IMR-90 (cell line): ENCODE measurements at regions not wholly inside any gene's neighbourhood (a gene's known extent, or its start where the extent isn't known, plus 50 kb on each side); places are given as distances from the start of the nearest gene placed in this dataset.

Experiments
- ATAC-seq: fragments of 200-7000 bp; cut with Tn5 transposase; 2 replicates; pipeline ENCODE4 v1.9.1; 2020; ENCODE audit warnings: low read depth, mild to moderate bottlenecking, moderate library complexity
- BruUV-seq: library from RNA; stranded (reverse); fragments of 400-500 nt; replicated peaks from 2 replicates; lab custom pipeline; 2021; lab: Mats Ljungman, UMichigan
- CTCF ChIA-PET: fragments of 300-600 bp; formaldehyde crosslinking; extraction: SDS; loops from one replicate; lab custom pipeline; 2021; ENCODE audit warnings: antibody characterized with exemption; lab: Yijun Ruan, JAX
- POLR2A ChIA-PET: fragments of 300-600 bp; sonication (Branson Sonifier 250); formaldehyde crosslinking; loops from one replicate; lab custom pipeline; 2022; ENCODE audit warnings: antibody characterized with exemption; ENCODE audit not compliant: unreplicated experiment; lab: Charles Lee
- DNase-seq: peaks from one replicate; pipeline ENCODE4 v3.0.0; 2013
- H2AFZ ChIP-seq: replicated peaks from 2 replicates; pipeline ENCODE3; 2013; ENCODE audit warnings: low read length, mild to moderate bottlenecking; ENCODE audit not compliant: poor library complexity
- H2AK5ac ChIP-seq: 2 replicates; pipeline ENCODE4 v1.6.1; 2013; ENCODE audit warnings: low read depth, low read length, inconsistent platforms
- H2AK9ac ChIP-seq: replicated peaks from 2 replicates; pipeline ENCODE3; 2013; ENCODE audit warnings: mild to moderate bottlenecking, low read depth, low read length, moderate library complexity; ENCODE audit not compliant: poor library complexity
- H2BK120ac ChIP-seq: 2 replicates; pipeline ENCODE4 v1.6.1; 2013; ENCODE audit warnings: low read depth, low read length, inconsistent platforms
- H2BK15ac ChIP-seq: 3 replicates; pipeline ENCODE4 v1.6.1; 2013; ENCODE audit warnings: low read depth, low read length, inconsistent platforms
- H2BK20ac ChIP-seq: 2 replicates; pipeline ENCODE4 v1.6.1; 2013; ENCODE audit warnings: low read depth, mild to moderate bottlenecking, inconsistent platforms, low read length, moderate library complexity
- H2BK5ac ChIP-seq: 2 replicates; pipeline ENCODE4 v1.6.1; 2013; ENCODE audit warnings: mild to moderate bottlenecking, low read depth, low read length, inconsistent platforms; ENCODE audit not compliant: poor library complexity, severe bottlenecking
- H3K14ac ChIP-seq: replicated peaks from 2 replicates; pipeline ENCODE4 v1.6.1; 2013; ENCODE audit warnings: low read depth, low read length, inconsistent platforms
- H3K18ac ChIP-seq: 2 replicates; pipeline ENCODE4 v1.6.1; 2013; ENCODE audit warnings: low read depth, low read length, control low read depth
- H3K23ac ChIP-seq: 2 replicates; pipeline ENCODE4 v1.6.1; 2013; ENCODE audit warnings: low read depth, low read length, inconsistent platforms
- H3K27ac ChIP-seq: 2 replicates; pipeline ENCODE4 v1.5.1; 2013; ENCODE audit warnings: mild to moderate bottlenecking, control low read depth, low read length; ENCODE audit not compliant: insufficient read depth
- H3K27me3 ChIP-seq: 2 replicates; pipeline ENCODE4 v1.6.1; 2013; ENCODE audit warnings: low read length; ENCODE audit not compliant: control insufficient read depth, insufficient read depth
- H3K36me3 ChIP-seq: 2 replicates; pipeline ENCODE4 v1.6.1; 2013; ENCODE audit warnings: low read length, mixed read lengths; ENCODE audit not compliant: control insufficient read depth, insufficient read depth
- H3K4ac ChIP-seq: 2 replicates; pipeline ENCODE4 v1.6.1; 2013; ENCODE audit warnings: low read depth, low read length, inconsistent platforms
- H3K4me1 ChIP-seq: 2 replicates; pipeline ENCODE4 v1.6.1; 2013; ENCODE audit warnings: low read length, mixed read lengths; ENCODE audit not compliant: control insufficient read depth, insufficient read depth
- H3K4me2 ChIP-seq: 2 replicates; pipeline ENCODE4 v1.6.1; 2013; ENCODE audit warnings: low read depth, mild to moderate bottlenecking, control low read depth, low read length, moderate library complexity
- H3K4me3 ChIP-seq: 2 replicates; pipeline ENCODE4 v1.5.1; 2013; ENCODE audit warnings: low read depth, mild to moderate bottlenecking, control low read depth, low read length, moderate library complexity; ENCODE audit not compliant: insufficient read depth
- H3K56ac ChIP-seq: 2 replicates; pipeline ENCODE4 v1.6.1; 2013; ENCODE audit warnings: low read length, inconsistent platforms; ENCODE audit not compliant: insufficient read depth; ENCODE audit errors: extremely low read depth
- H3K79me1 ChIP-seq, 2 experiments: 2 replicates each; pipeline ENCODE4 v1.6.1; 2013; ENCODE audit warnings: low read length in 2 of 2, inconsistent platforms in 1 of 2, low read depth in 1 of 2
- H3K9ac ChIP-seq: 2 replicates; pipeline ENCODE4 v1.6.1; 2013; ENCODE audit warnings: low read depth, low read length, control low read depth
- H3K9me1 ChIP-seq: 2 replicates; pipeline ENCODE4 v1.6.1; 2013; ENCODE audit warnings: low read length, inconsistent platforms; ENCODE audit not compliant: insufficient read depth
- H3K9me3 ChIP-seq: 2 replicates; pipeline ENCODE4 v1.6.1; 2013; ENCODE audit warnings: low read length; ENCODE audit not compliant: control insufficient read depth, insufficient read depth
- H4K20me1 ChIP-seq: 2 replicates; pipeline ENCODE4 v1.6.1; 2013; ENCODE audit warnings: low read length, inconsistent platforms; ENCODE audit not compliant: insufficient read depth
- H4K5ac ChIP-seq: 2 replicates; pipeline ENCODE4 v1.6.1; 2013; ENCODE audit warnings: mild to moderate bottlenecking, low read depth, low read length, control low read depth
- H4K8ac ChIP-seq, 2 experiments: 2 replicates each; pipeline ENCODE4 v1.6.1; 2013; ENCODE audit warnings: low read depth in 2 of 2, low read length in 2 of 2, control low read depth in 1 of 2, inconsistent platforms in 1 of 2
- H4K91ac ChIP-seq: 2 replicates; pipeline ENCODE4 v1.6.1; 2013; ENCODE audit warnings: low read depth, low read length, inconsistent platforms; ENCODE audit not compliant: insufficient read depth
- CEBPB ChIP-seq: IDR thresholded peaks from 2 replicates; pipeline ENCODE4 v1.6.1; 2012; ENCODE audit warnings: low read depth, low read length, improper control_type of control experiment
- CTCF ChIP-seq: conservative IDR thresholded peaks from 2 replicates; pipeline ENCODE4 v1.5.1; 2012; ENCODE audit warnings: mild to moderate bottlenecking, low read depth, low read length, improper control_type of control experiment
- ELK1 ChIP-seq: fragments of 150-350 bp; IDR thresholded peaks from 2 replicates; pipeline ENCODE4 v1.6.1; 2016; ENCODE audit warnings: low read depth, mild to moderate bottlenecking, low read length, moderate library complexity, borderline replicate concordance
- MAZ ChIP-seq: IDR thresholded peaks from 2 replicates; pipeline ENCODE4 v1.6.1; 2012; ENCODE audit warnings: low read depth, mild to moderate bottlenecking, low read length, improper control_type of control experiment, moderate library complexity, borderline replicate concordance
- MXI1 ChIP-seq: IDR thresholded peaks from 2 replicates; pipeline ENCODE4 v1.6.1; 2012; ENCODE audit warnings: low read depth, mild to moderate bottlenecking, low read length, moderate library complexity, borderline replicate concordance
- POLR2A ChIP-seq: IDR thresholded peaks from 2 replicates; pipeline ENCODE4 v1.6.1; 2012; ENCODE audit warnings: mild to moderate bottlenecking, low read depth, low read length
- RAD21 ChIP-seq: IDR thresholded peaks from 2 replicates; pipeline ENCODE4 v1.6.1; 2012; ENCODE audit warnings: low read length, improper control_type of control experiment
- SMC3 ChIP-seq: fragments of 150-350 bp; IDR thresholded peaks from 2 replicates; pipeline ENCODE4 v1.6.1; 2016; ENCODE audit warnings: low read depth, mild to moderate bottlenecking, antibody characterized with exemption, low read length, moderate library complexity
- WGBS, 2 experiments: methylation state at CpG; one replicate each; pipeline versions ENCODE4 v1.1.5 to v1.1.7; 2013; ENCODE audit warnings: missing lambda C conversion rate in 2 of 2; ENCODE audit not compliant: insufficient read length in 1 of 2; ENCODE audit errors: extremely low coverage in 2 of 2; 5-methylcytosine and 5-hydroxymethylcytosine counted together
- dilution Hi-C: fragments of 300-500 bp; cut with HindIII; formaldehyde crosslinking; loops from one replicate; pipeline ENCODE4 v1.14.3; 2018; ENCODE audit warnings: low sequenced_read_pairs; ENCODE audit not compliant: unreplicated experiment
- in situ Hi-C: fragments of 300-500 bp; cut with MboI; formaldehyde crosslinking; loops from 3 replicates; pipeline ENCODE4 v1.14.3; 2019; ENCODE audit warnings: low sequenced_read_pairs, inconsistent platforms, mixed read lengths
- intact Hi-C: fragments of 100-400 bp; cut with micrococcal nuclease; formaldehyde crosslinking; loops from 2 replicates; pipeline ENCODE4 v1.10.0; 2022

GRCh38 chr3:193060748-193061546, 143.3 kb upstream of the MB21D2 start:
- H3K14ac ChIP-seq, result no peak overlapping the region
- ATAC-seq (no peak), DNase-seq (no peak)
- 0 out of 2 replicates have a peak, but pooled peaks cover 1% of the 10 kb centered on the region for H3K27me3 ChIP-seq
- no peak for TF ChIP-seq CEBPB
- TF ChIP-seq MAZ, result no peak
- TF ChIP-seq RAD21, result no peak
- TF ChIP-seq CTCF, result no peak
- TF ChIP-seq SMC3, result no peak
- no peak for TF ChIP-seq MXI1
- no peak for TF ChIP-seq ELK1
- no peak for TF ChIP-seq POLR2A
- no peaks in the 10 kb centered on the region for H3K79me1 ChIP-seq
- H3K27ac ChIP-seq, result no peak overlapping the region
- H2AK5ac ChIP-seq, result no peak overlapping the region
- H2BK15ac ChIP-seq, result no peak overlapping the region
- no peaks in the 10 kb centered on the region for H3K9me3 ChIP-seq
- no peak overlapping the region for H3K56ac ChIP-seq
- H2BK20ac ChIP-seq, result no peak overlapping the region
- no peak overlapping the region for H3K18ac ChIP-seq
- no peak overlapping the region for H3K4me3 ChIP-seq
- intact Hi-C loops, result no loop called here
- in situ Hi-C loops, result no loop called here
- H3K23ac ChIP-seq, result no peak overlapping the region
- no peak overlapping the region for H3K4me2 ChIP-seq
- no peaks in the 10 kb centered on the region for H3K4me1 ChIP-seq
- no peak overlapping the region for H2BK120ac ChIP-seq
- no peaks in the 10 kb centered on the region for H3K9me1 ChIP-seq
- H4K20me1 ChIP-seq, result no peaks in the 10 kb centered on the region
- no TSS peak for BruUV-seq
- H4K5ac ChIP-seq, result no peak overlapping the region
- dilution Hi-C loops, result no loop called here
- H4K91ac ChIP-seq, result no peak overlapping the region
- H2AFZ ChIP-seq, result no peak overlapping the region
- no peak overlapping the region for H2BK5ac ChIP-seq
- no peak overlapping the region for H3K9ac ChIP-seq
- no peak overlapping the region for H2AK9ac ChIP-seq
- ChIA-PET CTCF (no interaction called here), POLR2A (no interaction called here)
- no peak overlapping the region for H4K8ac ChIP-seq
- H3K36me3 ChIP-seq, result no peaks in the 10 kb centered on the region
- 60% methylated on average over 3 of the region's 9 CpGs; no CpG with 5 or more reads in 1 of the 2 experiments for WGBS, 2 experiments
- H3K4ac ChIP-seq, result no peak overlapping the region
